DND-41 (cell line): ENCODE measurements at regions not wholly inside any gene's neighbourhood (a gene's known extent, or its start where the extent isn't known, plus 50 kb on each side); places are given as distances from the start of the nearest gene placed in this dataset.

ENCODE experiments used
- EZH2 ChIP-seq: IDR thresholded peaks from 3 replicates; pipeline ENCODE4 v1.6.1; 2012; ENCODE audit warnings: borderline replicate concordance, low read depth, mild to moderate bottlenecking, moderate library complexity, low read length, inconsistent platforms; ENCODE audit not compliant: severe bottlenecking
- TF ChIP-seq, protein P1 (sequence below): IDR thresholded peaks from 2 replicates; pipeline ENCODE4 v1.5.1; 2012; ENCODE audit warnings: borderline replicate concordance, low read length, moderate library complexity, mild to moderate bottlenecking; ENCODE audit not compliant: poor library complexity, severe bottlenecking; ENCODE audit errors: extremely low read depth

DNA sequence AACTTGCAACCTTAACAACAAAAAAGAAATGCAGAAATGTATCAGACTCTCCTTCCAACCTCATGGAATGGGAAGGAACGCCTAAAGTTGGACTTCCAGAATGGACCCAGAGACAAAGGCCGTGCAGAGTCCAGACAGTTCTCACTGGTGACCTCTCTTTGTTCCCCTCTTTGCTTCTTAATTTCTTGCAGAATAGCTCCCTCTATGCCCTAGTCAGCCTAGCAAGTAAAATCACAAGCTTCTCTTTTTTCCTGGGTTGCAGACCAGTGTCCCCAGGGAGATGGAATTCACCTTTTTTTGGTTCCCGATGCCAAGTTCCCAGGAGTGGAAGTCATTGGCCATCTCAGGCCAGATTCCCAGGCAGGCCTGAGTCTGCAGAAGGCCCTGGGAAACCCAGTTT is 278.0 kb downstream of the CCSER2 start:
- TF ChIP-seq, protein P1, sequence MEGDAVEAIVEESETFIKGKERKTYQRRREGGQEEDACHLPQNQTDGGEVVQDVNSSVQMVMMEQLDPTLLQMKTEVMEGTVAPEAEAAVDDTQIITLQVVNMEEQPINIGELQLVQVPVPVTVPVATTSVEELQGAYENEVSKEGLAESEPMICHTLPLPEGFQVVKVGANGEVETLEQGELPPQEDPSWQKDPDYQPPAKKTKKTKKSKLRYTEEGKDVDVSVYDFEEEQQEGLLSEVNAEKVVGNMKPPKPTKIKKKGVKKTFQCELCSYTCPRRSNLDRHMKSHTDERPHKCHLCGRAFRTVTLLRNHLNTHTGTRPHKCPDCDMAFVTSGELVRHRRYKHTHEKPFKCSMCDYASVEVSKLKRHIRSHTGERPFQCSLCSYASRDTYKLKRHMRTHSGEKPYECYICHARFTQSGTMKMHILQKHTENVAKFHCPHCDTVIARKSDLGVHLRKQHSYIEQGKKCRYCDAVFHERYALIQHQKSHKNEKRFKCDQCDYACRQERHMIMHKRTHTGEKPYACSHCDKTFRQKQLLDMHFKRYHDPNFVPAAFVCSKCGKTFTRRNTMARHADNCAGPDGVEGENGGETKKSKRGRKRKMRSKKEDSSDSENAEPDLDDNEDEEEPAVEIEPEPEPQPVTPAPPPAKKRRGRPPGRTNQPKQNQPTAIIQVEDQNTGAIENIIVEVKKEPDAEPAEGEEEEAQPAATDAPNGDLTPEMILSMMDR: no peak
- TF ChIP-seq EZH2: no peak
